Stimulated activated CD4-positive, alpha-beta T cell treated with anti-CD3 and anti-CD28 coated beads, Interleukin-12 subunit alpha, Interleukin-12 subunit beta, amount 100 ng/mL, for 4 hours (primary cell): ENCODE measurements at regions not wholly inside any gene's neighbourhood (a gene's known extent, or its start where the extent isn't known, plus 50 kb on each side); places are given as distances from the start of the nearest gene placed in this dataset.
"Not testable (repeated sequence)": the region's sequence is repeated elsewhere in the genome, so short reads cannot be mapped to it uniquely, and the experiment has no call there.

Experiments
- DNase-seq: peaks from one replicate; pipeline ENCODE4 v3.0.0-alpha.2; 2020

GRCh38 chr11:29616611-29617010 lies 400.2 kb downstream of the KCNA4 start:
- DNase-seq = no peak

DNA sequence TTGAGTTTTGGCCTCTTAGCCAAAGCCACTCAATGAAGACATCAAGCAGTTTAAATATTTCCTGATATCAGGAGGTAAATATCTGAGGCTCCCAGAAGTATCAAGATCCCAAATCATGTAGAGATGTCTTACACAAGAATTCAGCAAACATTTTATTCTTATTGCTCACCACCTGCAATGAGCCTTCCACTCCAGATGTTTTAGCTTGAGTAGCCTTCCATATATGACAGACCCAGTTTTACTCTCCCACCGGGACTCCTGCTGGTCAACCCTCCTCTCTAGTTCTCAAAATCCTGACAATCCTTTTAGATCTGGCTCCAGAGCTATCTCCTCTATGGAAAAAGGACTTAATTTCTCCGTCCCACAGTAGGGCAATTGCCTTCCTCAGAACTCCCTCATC lies 404.4 kb downstream of the KCNA4 start:
- no peak for DNase-seq

DNA sequence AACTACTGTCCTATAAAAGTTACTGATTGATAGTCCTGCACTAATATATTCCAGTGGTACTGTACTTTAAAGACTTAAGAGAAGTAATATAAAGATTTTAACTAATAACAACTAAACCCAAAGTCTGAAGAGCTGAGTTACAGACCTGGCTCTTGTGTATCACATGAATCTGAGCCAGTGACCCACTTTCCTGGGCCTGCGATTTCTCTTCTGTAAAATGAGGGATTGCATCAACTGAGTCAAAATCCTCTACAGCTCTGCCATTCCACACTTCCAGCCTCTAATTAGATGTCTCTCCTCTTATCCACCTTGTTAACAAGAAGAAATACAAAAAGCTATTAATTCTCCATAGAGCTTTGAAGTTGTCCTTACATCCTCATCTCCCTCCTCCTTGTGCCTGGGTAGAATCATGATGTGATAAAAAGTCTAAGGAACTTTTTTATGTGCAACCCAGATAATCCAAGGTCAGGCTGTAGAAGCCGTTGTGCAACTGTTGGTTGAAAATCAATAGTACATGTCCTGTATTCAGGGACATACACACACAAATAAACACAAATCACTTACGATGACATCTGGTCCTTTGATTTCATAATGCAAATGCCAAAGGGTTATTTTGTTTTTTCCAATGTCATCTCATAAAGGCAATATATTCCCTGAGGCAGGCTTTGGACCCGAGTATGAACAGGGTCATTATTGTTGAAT lies 410.3 kb downstream of the KCNA4 start:
- no peak for DNase-seq

DNA sequence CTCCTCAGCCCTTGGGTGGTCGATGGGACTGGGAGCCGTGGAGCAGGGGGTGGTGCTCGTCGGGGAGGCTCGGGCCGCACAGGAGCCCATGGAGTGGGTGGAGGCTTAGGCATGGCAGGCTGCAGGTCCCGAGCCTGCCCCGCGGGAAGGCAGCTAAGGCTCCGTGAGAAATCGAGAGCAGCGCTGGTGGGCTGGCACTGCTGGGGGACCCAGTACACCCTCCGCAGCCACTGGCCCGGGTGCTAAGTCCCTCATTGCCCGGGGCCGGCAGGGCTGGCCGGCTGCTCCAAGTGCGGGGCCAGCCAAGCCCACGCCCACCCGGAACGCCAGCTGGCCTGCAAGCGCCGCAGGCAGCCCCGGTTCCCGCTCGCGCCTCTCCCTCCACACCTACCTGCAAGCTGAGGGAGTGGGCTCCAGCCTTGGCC lies 416.7 kb downstream of the KCNA4 start:
- not testable (repeated sequence) for DNase-seq

GRCh38 chr11:29584342-29584741 lies 432.5 kb downstream of the KCNA4 start:
- DNase-seq = no peak

DNA sequence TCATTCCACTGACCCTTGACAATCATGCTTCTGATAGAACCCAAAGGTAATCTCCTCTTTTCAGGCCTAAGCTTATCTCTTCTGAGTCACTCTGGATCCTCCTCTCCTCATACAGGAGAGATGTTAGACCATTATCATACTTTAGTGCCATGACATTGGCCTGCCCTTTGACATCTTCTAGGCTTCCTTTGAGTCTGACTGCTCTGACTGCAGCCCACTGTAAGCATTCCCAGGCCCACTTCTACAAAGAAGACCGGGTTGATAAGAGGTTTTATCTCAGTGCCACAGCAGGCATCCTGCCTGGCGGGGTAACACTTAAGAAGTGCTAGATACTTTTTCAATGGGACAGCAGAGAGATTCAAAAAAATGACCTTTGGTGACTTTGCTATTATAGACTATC lies 438.0 kb downstream of the KCNA4 start:
- DNase-seq = no peak

- no peak for DNase-seq
Measured at GRCh38 chr11:29564486-29564885, 452.3 kb downstream of the KCNA4 start.

GRCh38 chr11:29562183-29562582 lies 454.6 kb downstream of the KCNA4 start:
- DNase-seq = no peak

DNA sequence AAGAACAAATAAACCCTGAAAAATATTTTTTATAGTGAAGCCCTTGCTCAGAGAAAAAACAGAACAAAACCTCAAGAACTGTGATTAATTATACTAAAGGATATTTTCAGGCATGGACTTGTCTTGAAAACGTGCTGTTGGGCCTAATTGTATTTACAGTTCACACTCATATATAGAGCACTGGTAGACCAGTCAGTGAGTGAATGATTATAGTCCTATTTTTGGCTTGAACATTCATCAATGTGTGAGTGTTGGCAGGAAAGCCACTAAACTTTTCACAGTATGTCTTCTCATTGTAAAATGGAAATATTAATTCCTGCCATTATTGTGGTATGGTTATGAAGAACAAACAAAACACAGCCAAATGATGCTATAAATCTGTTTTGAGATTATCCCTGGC lies 462.8 kb downstream of the KCNA4 start:
- DNase-seq = no peak

- DNase-seq = no peak
Measured at GRCh38 chr11:29538339-29539036, 478.3 kb downstream of the KCNA4 start.

DNA sequence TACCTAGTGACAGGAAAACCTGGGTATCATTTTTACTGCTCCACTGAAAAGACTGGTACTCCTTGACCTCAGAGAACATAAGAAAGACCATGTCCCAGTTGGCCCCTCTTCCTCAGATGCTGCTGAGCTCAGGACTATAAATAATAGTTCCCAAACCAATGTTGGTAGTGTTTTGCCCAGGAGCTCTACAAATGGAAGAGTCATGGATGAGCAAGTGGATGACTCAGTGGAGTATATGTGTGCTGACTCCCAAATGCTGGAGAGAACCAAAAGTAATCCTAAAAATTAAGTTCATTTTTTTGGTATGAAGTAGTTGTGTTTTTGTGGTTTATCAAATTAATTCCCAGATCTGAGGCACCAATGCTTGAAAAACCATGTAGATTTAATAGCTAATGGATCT lies 482.0 kb downstream of the KCNA4 start:
- DNase-seq = no peak

DNA sequence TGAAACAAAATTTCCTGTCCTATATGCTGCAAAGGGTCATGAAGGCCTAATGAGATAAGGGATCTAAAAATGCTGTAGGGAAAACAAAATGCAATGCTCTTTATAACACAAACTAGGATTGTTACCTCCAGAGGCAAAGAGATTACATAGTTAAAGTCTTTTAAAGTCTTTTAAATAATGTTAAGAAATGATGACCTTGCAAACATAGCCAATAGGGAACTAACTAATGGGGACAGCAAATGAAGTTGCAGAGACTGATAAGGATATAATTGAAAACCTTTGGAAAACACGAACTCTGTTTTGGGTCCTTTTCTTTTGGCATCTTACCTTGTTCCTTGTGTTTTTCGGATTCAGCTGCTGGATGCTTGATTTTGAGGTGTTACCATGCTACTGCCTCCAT lies 485.9 kb downstream of the KCNA4 start:
- DNase-seq = no peak

DNA sequence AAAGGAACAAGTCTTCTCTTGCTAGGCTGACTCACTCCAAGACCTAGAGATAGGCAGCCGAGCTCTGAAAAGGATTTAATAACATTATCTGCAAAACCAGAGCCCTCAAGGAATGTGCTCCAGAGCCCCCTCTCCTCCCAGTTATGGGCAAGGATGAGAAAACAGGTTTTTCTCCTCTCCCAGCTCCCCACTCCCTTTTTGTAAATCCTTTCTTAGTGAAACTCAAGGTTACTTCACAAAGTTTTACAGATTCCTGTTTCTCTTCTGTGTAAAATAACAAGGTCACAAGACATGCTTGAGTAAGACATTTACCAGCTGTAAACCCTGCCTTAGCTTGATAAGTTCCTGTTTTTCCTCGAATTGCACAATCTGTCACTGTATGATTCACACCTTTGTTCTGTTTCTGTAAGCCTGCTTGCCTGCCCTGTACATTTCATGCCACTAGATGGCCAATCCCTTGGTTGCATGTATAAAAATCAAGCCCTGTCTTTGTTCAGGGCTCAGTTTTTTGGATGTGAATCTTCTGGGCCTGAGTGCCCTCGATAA lies 489.4 kb downstream of the KCNA4 start:
- DNase-seq = no peak

GRCh38 chr11:29518389-29519174 lies 498.2 kb downstream of the KCNA4 start:
- DNase-seq = no peak

DNA sequence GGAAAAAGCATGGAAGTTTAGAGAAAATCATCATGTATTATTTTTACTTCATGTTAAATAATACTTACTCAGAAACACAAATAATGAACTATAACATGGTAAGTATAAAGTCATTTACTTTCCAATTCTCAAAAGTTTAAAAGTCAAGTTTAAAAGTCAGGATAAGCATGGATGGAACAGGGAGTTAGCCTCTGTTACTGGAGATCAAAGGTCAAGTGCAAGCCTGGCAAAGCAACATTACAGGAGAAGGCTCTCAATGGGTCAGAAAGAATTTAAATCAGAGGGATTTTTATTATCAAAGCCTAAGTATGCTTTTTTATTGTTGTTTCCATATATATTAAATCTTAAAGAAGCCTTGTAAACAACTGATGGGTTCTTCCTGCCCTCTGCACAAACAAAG lies 505.4 kb downstream of the KCNA4 start:
- no peak for DNase-seq

DNA sequence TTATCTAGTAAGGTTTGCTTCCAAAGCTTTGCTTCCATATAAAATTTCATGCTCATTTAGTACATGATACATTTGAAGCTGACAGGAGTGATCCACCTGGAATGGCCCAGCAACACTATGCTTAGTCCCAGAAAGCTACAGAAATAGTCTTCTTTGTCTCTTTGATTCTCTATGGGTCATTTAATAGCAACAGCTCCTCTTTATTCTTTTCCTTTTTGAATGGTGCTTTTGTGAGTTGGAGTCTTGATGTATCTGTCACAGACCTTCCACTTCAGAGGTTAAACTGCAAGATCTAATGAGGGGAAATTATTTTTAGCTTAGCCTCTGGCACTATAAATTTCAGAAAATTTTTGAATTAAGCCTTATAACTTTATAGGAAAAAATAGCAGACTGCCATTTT lies 509.5 kb downstream of the KCNA4 start:
- DNase-seq = no peak

- no peak for DNase-seq
Measured at GRCh38 chr11:29495676-29496075, 521.2 kb downstream of the KCNA4 start.

- DNase-seq = no peak
Measured at GRCh38 chr11:29490938-29491337, 525.9 kb downstream of the KCNA4 start.

DNA sequence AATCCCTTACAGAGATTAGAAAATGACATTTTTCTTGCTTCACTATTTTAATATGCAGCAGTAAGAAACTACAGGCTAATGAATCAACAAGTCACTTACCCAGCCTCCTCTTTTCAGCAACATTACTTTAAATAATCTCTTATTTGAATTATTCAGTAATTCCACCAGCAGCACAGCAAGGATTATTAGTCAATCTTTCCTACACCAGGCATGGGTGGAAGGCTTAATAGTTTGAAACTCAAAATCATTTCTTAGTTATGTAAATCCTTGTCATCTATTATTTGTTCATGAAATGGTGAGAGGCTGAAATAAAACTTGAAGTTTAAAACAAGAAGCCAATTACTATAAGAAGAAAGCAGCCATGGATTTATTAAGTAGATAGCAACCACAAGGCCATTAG lies 530.5 kb downstream of the KCNA4 start:
- DNase-seq = no peak

DNA sequence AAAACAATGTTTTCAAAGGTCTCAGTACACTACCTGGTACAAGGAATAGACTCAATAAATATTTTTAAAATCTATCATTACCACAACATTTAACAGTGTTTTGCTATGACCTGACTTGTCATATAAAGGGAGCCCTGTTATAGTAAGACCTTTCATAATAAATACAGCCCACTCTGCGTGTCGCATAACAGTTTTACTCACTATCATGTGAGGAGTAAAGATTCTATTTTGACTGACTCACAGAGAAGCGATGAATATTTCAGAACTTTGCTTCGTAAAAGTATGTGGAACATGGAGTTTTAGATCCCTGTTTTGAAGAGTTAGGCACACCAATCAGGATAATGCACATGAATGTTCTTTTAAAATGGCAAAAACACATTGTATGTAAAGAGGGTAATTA lies 531.2 kb downstream of the KCNA4 start:
- DNase-seq = no peak

DNA sequence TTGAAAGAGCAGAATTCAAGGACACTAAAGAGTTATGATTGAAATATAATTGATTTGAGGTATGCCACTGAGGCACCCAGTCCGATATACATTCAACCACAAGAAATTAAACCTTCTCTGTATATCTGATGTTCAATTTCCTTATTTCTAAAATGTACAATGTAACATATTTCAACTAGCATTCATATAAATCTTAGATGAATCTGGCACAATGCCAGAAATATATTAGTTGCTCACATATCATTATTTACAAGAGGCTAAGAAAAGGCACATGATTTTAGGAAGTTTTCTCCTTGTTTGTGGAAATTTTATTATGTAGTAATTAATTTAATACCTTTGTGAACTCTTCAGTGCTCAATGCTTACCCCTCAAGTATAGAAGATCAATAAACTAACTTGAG lies 532.3 kb downstream of the KCNA4 start:
- DNase-seq = no peak

DNA sequence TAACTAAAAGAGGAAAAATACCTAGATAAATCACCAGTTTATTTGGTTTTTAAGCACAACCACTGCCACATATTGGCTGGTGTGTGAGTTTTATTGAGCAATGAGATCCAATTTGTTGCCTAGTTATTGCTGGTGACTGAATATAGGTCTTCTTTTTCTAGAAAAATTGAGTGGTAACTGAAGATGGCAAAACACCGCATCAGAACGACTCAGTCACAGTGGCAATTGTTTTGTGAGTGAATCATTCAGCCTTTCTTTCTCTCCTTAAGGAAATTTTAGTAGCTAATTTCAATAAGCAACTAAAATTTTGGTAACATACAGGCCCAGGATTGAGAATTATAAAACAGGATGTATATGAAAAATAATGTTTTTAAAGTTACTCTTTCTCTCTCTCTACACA lies 533.0 kb downstream of the KCNA4 start:
- no peak for DNase-seq

DNA sequence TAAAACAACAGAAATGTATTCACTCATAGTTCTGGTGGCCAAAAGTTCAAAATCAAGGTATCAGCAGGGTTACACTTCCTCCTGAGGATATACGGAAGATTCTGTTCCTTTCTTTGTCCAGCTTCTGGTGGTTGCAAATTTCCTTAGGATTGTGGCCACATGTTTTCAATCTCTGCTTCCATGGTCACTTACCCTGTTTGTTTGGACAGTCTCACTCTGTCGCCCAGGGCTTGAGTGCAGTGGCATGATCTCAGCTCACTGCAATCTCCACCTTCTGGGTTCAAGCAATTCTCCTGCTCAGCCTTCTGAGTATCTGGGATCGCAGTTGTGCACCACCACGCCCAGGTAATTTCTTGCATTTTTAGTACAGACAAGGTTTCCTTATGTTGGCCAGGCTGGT lies 534.3 kb downstream of the KCNA4 start:
- no peak for DNase-seq

GRCh38 chr11:29481738-29482137 lies 535.1 kb downstream of the KCNA4 start:
- no peak for DNase-seq
